ENCODE measurements at regions not wholly inside any gene's neighbourhood (a gene's known extent, or its start where the extent isn't known, plus 50 kb on each side); places are given as distances from the start of the nearest gene placed in this dataset.

DNA sequence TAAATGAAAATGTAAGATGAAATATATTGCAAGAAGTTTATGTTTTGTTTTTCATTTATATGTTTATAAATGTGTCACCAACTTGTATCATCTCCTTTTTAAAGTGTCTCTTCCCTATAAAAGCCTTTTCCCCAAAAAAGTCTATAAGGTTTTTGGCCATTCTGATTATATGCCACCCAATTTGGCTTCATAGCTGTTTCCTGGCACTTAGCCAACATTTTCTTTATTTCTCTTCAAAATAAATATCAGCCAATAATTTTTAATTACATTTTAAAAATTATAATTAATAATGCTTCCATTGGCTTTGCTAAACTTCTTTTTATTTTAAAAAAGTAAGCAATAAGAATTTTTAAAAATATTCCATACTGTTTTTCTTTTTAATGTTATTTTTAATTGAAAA, 171.8 kb downstream of the RASSF9 start:
- TF ChIP-seq, protein P1, sequence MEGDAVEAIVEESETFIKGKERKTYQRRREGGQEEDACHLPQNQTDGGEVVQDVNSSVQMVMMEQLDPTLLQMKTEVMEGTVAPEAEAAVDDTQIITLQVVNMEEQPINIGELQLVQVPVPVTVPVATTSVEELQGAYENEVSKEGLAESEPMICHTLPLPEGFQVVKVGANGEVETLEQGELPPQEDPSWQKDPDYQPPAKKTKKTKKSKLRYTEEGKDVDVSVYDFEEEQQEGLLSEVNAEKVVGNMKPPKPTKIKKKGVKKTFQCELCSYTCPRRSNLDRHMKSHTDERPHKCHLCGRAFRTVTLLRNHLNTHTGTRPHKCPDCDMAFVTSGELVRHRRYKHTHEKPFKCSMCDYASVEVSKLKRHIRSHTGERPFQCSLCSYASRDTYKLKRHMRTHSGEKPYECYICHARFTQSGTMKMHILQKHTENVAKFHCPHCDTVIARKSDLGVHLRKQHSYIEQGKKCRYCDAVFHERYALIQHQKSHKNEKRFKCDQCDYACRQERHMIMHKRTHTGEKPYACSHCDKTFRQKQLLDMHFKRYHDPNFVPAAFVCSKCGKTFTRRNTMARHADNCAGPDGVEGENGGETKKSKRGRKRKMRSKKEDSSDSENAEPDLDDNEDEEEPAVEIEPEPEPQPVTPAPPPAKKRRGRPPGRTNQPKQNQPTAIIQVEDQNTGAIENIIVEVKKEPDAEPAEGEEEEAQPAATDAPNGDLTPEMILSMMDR (IDR thresholded peaks at IDR 0.05), result no peak
- TF ChIP-seq POLR2A (IDR thresholded peaks at IDR 0.05), result no peak
